WTC11 (cell line): ENCODE measurements at regions not wholly inside any gene's neighbourhood (a gene's known extent, or its start where the extent isn't known, plus 50 kb on each side); places are given as distances from the start of the nearest gene placed in this dataset.
A peak's percentile ranks its signal among the peaks of the same experiment; 100 is the strongest.

Source experiments
- ATAC-seq: fragments of 200-7000 bp; cut with Tn5 transposase; 2 replicates; pipeline ENCODE4 v1.10.0; 2021; ENCODE audit warnings: mild to moderate bottlenecking, moderate library complexity
- CTCF ChIA-PET: fragments of 300-600 bp; sonication (Branson Sonifier 250); formaldehyde crosslinking; loops from one replicate; lab custom pipeline; 2021; ENCODE audit warnings: antibody characterized with exemption; lab: Charles Lee
- POLR2A ChIA-PET: fragments of 350-600 bp; sonication (Branson Sonifier 250); formaldehyde crosslinking; loops from one replicate; lab custom pipeline; 2021; ENCODE audit warnings: antibody characterized with exemption; lab: Charles Lee
- DNase-seq: peaks from one replicate; pipeline ENCODE4 v3.0.0; 2021; ENCODE audit warnings: low spot score
- H3K27ac Mint-ChIP-seq: 2 replicates; pipeline ENCODE4 v1.8.0; 2021; ENCODE audit warnings: mixed read lengths
- H3K27me3 Mint-ChIP-seq: 2 replicates; pipeline ENCODE4 v1.8.0; 2021; ENCODE audit warnings: low read depth, mild to moderate bottlenecking, moderate library complexity, mixed read lengths
- H3K36me3 Mint-ChIP-seq: 2 replicates; pipeline ENCODE4 v1.8.0; 2021; ENCODE audit warnings: mixed read lengths
- H3K4me1 Mint-ChIP-seq: 2 replicates; pipeline ENCODE4 v1.8.0; 2022; ENCODE audit warnings: mixed read lengths
- H3K4me3 Mint-ChIP-seq: 2 replicates; pipeline ENCODE4 v1.8.0; 2021; ENCODE audit warnings: mild to moderate bottlenecking, moderate library complexity, mixed read lengths
- H3K9me3 Mint-ChIP-seq: 2 replicates; pipeline ENCODE4 v1.8.0; 2021; ENCODE audit warnings: mixed read lengths
- ATF1 ChIP-seq: sonication (generic); formaldehyde crosslinking; IDR thresholded peaks from 2 replicates; pipeline ENCODE4 v1.8.1; 2023; ENCODE audit warnings: mild to moderate bottlenecking, moderate library complexity, missing genetic modification reagents
- CREB1 ChIP-seq: sonication (generic); formaldehyde crosslinking; IDR thresholded peaks from 2 replicates; pipeline ENCODE4 v1.8.0; 2023; ENCODE audit warnings: mild to moderate bottlenecking, missing genetic modification reagents
- FOXJ3 ChIP-seq: sonication (generic); formaldehyde crosslinking; IDR thresholded peaks from 2 replicates; pipeline ENCODE4 v1.9.0; 2021; ENCODE audit warnings: missing genetic modification reagents, mild to moderate bottlenecking, borderline replicate concordance
- GABPB1 ChIP-seq: sonication (generic); formaldehyde crosslinking; IDR thresholded peaks from 2 replicates; pipeline ENCODE4 v1.8.1; 2023; ENCODE audit warnings: mild to moderate bottlenecking, missing genetic modification reagents
- JAZF1 ChIP-seq: fragments of 250-450 bp; sonication (Bioruptor Pico); IDR thresholded peaks from 2 replicates; pipeline ENCODE4 v1.9.0; 2021; ENCODE audit warnings: moderate library complexity, mild to moderate bottlenecking, inconsistent platforms
- JUN ChIP-seq: sonication (generic); formaldehyde crosslinking; IDR thresholded peaks from 2 replicates; pipeline ENCODE4 v1.8.0; 2023; ENCODE audit warnings: mild to moderate bottlenecking, missing genetic modification reagents
- NR1H2 ChIP-seq: sonication (generic); formaldehyde crosslinking; IDR thresholded peaks from 2 replicates; pipeline ENCODE4 v1.9.0; 2021; ENCODE audit warnings: mild to moderate bottlenecking, moderate library complexity, missing genetic modification reagents
- NR2C2 ChIP-seq: sonication (generic); formaldehyde crosslinking; IDR thresholded peaks from 2 replicates; pipeline ENCODE4 v1.8.0; 2022; ENCODE audit warnings: mild to moderate bottlenecking, missing genetic modification reagents
- NR3C1 ChIP-seq: sonication (generic); formaldehyde crosslinking; conservative IDR thresholded peaks from 2 replicates; pipeline ENCODE4 v1.8.1; 2023; ENCODE audit warnings: low read depth, mild to moderate bottlenecking, missing genetic modification reagents
- SOX15 ChIP-seq: fragments of 250-450 bp; sonication (Bioruptor Pico); IDR thresholded peaks from 2 replicates; pipeline ENCODE4 v1.9.0; 2021; ENCODE audit warnings: mild to moderate bottlenecking
- ZNF121 ChIP-seq: sonication (generic); formaldehyde crosslinking; IDR thresholded peaks from 2 replicates; pipeline ENCODE4 v1.8.0; 2023; ENCODE audit warnings: missing genetic modification reagents
- ZNF219 ChIP-seq: sonication (generic); formaldehyde crosslinking; IDR thresholded peaks from 2 replicates; pipeline ENCODE4 v1.8.0; 2023; ENCODE audit warnings: missing genetic modification reagents, mild to moderate bottlenecking, borderline replicate concordance
- ZNF423 ChIP-seq: fragments of 250-450 bp; sonication (Bioruptor Pico); IDR thresholded peaks from 2 replicates; pipeline ENCODE4 v2.1.2; 2022; ENCODE audit warnings: mild to moderate bottlenecking, moderate library complexity
- TF ChIP-seq, protein P1 (sequence below): sonication (generic); formaldehyde crosslinking; IDR thresholded peaks from 2 replicates; pipeline ENCODE4 v1.8.1; 2023; ENCODE audit warnings: mild to moderate bottlenecking, missing genetic modification reagents
- TF ChIP-seq, protein P2 (sequence below): sonication (generic); formaldehyde crosslinking; IDR thresholded peaks from 2 replicates; pipeline ENCODE4 v1.8.1; 2022; ENCODE audit warnings: missing genetic modification reagents, borderline replicate concordance
- TF ChIP-seq, protein P3 (sequence below): fragments of 250-450 bp; sonication (Bioruptor Pico); IDR thresholded peaks from 2 replicates; pipeline ENCODE4 v1.9.0; 2021; ENCODE audit warnings: mild to moderate bottlenecking
- TF ChIP-seq, protein P4 (sequence below): sonication (generic); formaldehyde crosslinking; IDR thresholded peaks from 2 replicates; pipeline ENCODE4 v1.8.1; 2022; ENCODE audit warnings: low read depth, missing genetic modification reagents, borderline replicate concordance
- TF ChIP-seq, protein P5 (sequence below): fragments of 250-450 bp; sonication (Bioruptor Pico); IDR thresholded peaks from 2 replicates; pipeline ENCODE4 v1.8.0; 2021; ENCODE audit warnings: mild to moderate bottlenecking
- TF ChIP-seq, protein P6 (sequence below): sonication (generic); formaldehyde crosslinking; conservative IDR thresholded peaks from 2 replicates; pipeline ENCODE4 v1.8.1; 2023; ENCODE audit warnings: mild to moderate bottlenecking, low read depth, missing genetic modification reagents, moderate library complexity
- TF ChIP-seq, protein P7 (sequence below): sonication (generic); formaldehyde crosslinking; IDR thresholded peaks from 2 replicates; pipeline ENCODE4 v1.8.0; 2023; ENCODE audit warnings: missing genetic modification reagents

DNA sequence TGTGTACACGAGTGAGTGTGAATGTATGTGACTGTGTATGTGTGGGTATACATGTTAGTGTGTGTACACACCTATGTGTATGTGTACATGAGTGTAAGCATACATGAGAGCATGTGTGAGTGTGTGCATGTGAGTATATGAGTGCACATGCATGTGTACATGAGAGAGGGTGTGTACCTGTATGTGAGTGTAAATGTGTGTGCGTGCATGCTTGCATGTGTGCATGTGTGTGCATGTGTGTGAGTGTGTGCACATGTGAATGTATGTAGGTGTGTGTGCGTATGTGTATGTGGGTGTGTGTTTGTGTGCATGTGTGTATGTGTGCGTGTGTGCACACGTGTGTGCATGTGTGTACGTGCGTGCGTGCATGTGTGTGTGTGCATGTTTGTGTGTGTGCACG is 183.4 kb downstream of the BMP7 start:
- H3K4me1 Mint-ChIP-seq, result 0 out of 2 replicates have a peak, but pooled peaks cover 3% of the 10 kb centered on the region
- H3K27ac Mint-ChIP-seq, result no peak overlapping the region
- POLR2A ChIA-PET, result no interaction called here
- peaks cover 8% of the 10 kb centered on the region for H3K36me3 Mint-ChIP-seq
- no peak for ATAC-seq
- H3K27me3 Mint-ChIP-seq, result no peaks in the 10 kb centered on the region; the same call in 1 of the 2 replicates
- peaks cover 21% of the 10 kb centered on the region for H3K9me3 Mint-ChIP-seq
- TF ChIP-seq, protein P1, sequence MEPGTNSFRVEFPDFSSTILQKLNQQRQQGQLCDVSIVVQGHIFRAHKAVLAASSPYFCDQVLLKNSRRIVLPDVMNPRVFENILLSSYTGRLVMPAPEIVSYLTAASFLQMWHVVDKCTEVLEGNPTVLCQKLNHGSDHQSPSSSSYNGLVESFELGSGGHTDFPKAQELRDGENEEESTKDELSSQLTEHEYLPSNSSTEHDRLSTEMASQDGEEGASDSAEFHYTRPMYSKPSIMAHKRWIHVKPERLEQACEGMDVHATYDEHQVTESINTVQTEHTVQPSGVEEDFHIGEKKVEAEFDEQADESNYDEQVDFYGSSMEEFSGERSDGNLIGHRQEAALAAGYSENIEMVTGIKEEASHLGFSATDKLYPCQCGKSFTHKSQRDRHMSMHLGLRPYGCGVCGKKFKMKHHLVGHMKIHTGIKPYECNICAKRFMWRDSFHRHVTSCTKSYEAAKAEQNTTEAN (CRISPR knock-in tag), result peak; percentile 67; the same call in 1 of the 2 replicates
- no peak for TF ChIP-seq CREB1
- TF ChIP-seq JUN (CRISPR knock-in tag), result no peak
- TF ChIP-seq, all 79 proteins: peak for 1
- CTCF ChIA-PET, result no interaction called here
- DNase-seq, result no peak
- no peak overlapping the region for H3K4me3 Mint-ChIP-seq

DNA sequence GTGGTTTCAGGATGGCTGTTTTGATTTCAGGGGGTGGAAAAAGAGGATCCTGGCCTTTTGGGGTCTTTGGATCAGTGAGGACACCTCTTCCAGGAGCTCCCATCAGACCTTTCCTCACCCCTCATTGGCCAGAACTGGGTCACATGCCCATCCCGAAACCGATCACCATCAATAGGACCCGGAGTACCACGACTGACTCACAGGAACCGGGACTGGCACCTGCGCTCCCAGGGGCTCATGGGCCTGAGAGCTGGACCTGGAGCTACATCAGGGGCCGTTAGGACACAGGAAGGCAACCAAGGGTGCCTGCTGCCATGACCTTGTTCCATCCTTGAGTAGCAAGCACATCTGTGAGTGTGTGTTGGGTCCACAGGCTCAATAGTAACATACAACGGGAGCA is 180.4 kb downstream of the BMP7 start:
- H3K36me3 Mint-ChIP-seq, result no peaks in the 10 kb centered on the region
- no peak for ATAC-seq
- TF ChIP-seq, protein P2, sequence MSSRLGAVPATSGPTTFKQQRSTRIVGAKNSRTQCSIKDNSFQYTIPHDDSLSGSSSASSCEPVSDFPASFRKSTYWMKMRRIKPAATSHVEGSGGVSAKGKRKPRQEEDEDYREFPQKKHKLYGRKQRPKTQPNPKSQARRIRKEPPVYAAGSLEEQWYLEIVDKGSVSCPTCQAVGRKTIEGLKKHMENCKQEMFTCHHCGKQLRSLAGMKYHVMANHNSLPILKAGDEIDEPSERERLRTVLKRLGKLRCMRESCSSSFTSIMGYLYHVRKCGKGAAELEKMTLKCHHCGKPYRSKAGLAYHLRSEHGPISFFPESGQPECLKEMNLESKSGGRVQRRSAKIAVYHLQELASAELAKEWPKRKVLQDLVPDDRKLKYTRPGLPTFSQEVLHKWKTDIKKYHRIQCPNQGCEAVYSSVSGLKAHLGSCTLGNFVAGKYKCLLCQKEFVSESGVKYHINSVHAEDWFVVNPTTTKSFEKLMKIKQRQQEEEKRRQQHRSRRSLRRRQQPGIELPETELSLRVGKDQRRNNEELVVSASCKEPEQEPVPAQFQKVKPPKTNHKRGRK (CRISPR knock-in tag), result no peak
- TF ChIP-seq ATF1 (CRISPR knock-in tag), result no peak
- TF ChIP-seq ZNF121 (CRISPR knock-in tag), result no peak
- no peak for TF ChIP-seq ZNF219 (CRISPR knock-in tag)
- H3K4me1 Mint-ChIP-seq, result peaks cover 3% of the 10 kb centered on the region; the same call in 1 of the 2 replicates
- H3K4me3 Mint-ChIP-seq, result no peak overlapping the region
- ChIA-PET POLR2A (no interaction called here), CTCF (interaction anchor here (1.6 kb wide), 1 partner anchor 90 kb away, joined by 4 read pairs; no protein-coding TSS in a partner anchor)
- peaks cover 7% of the 10 kb centered on the region for H3K27me3 Mint-ChIP-seq
- peaks cover 4% of the 10 kb centered on the region; the same call in 1 of the 2 replicates for H3K9me3 Mint-ChIP-seq
- H3K27ac Mint-ChIP-seq, result no peak overlapping the region
- DNase-seq, result no peak

DNA sequence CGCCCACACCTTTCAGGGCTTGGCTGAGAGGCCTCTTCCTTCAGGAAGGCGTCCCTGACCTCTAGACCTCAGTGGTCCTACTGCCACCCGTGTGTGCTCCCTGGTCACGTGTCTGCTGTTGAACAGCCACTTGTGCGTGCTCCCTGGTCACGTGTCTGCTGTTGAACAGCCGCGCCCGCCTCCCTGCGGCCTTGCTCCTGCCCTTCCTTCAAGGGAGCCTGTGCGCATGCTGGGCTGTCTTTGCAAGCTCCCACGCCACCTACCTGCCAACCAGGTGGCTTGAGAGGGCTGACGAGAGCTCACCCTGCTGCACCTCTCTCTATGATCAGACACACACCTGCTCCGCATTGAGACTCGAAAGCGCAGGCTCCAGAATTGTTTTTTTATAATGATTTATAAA is 179.3 kb downstream of the BMP7 start:
- H3K4me1 Mint-ChIP-seq, result peaks cover 3% of the 10 kb centered on the region
- ChIA-PET POLR2A (no interaction called here), CTCF (interaction anchor here (1.0 to 2.3 kb wide), 4 partner anchors 26 to 259 kb away, joined by 3 to 10 read pairs (median 6); partner anchors contain the start of gene SPO11)
- peaks cover 4% of the 10 kb centered on the region; the same call in 1 of the 2 replicates for H3K9me3 Mint-ChIP-seq
- H3K27me3 Mint-ChIP-seq, result peaks cover 15% of the 10 kb centered on the region
- ATAC-seq (no peak), DNase-seq (peak; percentile 29)
- no peak overlapping the region for H3K4me3 Mint-ChIP-seq
- H3K27ac Mint-ChIP-seq, result no peak overlapping the region
- no peaks in the 10 kb centered on the region for H3K36me3 Mint-ChIP-seq
- TF ChIP-seq NR1H2 (CRISPR knock-in tag) (no peak), JAZF1 (CRISPR knock-in tag) (no peak), ZNF121 (CRISPR knock-in tag) (no peak), ZNF423 (CRISPR knock-in tag) (no peak), NR2C2 (CRISPR knock-in tag) (no peak), CREB1 (no peak), NR3C1 (CRISPR knock-in tag) (no peak), FOXJ3 (CRISPR knock-in tag) (no peak), SOX15 (no peak), GABPB1 (CRISPR knock-in tag) (no peak)
- TF ChIP-seq, protein P3, sequence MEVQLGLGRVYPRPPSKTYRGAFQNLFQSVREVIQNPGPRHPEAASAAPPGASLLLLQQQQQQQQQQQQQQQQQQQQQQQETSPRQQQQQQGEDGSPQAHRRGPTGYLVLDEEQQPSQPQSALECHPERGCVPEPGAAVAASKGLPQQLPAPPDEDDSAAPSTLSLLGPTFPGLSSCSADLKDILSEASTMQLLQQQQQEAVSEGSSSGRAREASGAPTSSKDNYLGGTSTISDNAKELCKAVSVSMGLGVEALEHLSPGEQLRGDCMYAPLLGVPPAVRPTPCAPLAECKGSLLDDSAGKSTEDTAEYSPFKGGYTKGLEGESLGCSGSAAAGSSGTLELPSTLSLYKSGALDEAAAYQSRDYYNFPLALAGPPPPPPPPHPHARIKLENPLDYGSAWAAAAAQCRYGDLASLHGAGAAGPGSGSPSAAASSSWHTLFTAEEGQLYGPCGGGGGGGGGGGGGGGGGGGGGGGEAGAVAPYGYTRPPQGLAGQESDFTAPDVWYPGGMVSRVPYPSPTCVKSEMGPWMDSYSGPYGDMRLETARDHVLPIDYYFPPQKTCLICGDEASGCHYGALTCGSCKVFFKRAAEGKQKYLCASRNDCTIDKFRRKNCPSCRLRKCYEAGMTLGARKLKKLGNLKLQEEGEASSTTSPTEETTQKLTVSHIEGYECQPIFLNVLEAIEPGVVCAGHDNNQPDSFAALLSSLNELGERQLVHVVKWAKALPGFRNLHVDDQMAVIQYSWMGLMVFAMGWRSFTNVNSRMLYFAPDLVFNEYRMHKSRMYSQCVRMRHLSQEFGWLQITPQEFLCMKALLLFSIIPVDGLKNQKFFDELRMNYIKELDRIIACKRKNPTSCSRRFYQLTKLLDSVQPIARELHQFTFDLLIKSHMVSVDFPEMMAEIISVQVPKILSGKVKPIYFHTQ (CRISPR knock-in tag), result no peak
- TF ChIP-seq, protein P4, sequence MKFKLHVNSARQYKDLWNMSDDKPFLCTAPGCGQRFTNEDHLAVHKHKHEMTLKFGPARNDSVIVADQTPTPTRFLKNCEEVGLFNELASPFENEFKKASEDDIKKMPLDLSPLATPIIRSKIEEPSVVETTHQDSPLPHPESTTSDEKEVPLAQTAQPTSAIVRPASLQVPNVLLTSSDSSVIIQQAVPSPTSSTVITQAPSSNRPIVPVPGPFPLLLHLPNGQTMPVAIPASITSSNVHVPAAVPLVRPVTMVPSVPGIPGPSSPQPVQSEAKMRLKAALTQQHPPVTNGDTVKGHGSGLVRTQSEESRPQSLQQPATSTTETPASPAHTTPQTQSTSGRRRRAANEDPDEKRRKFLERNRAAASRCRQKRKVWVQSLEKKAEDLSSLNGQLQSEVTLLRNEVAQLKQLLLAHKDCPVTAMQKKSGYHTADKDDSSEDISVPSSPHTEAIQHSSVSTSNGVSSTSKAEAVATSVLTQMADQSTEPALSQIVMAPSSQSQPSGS (CRISPR knock-in tag), result no peak
- TF ChIP-seq, protein P5, sequence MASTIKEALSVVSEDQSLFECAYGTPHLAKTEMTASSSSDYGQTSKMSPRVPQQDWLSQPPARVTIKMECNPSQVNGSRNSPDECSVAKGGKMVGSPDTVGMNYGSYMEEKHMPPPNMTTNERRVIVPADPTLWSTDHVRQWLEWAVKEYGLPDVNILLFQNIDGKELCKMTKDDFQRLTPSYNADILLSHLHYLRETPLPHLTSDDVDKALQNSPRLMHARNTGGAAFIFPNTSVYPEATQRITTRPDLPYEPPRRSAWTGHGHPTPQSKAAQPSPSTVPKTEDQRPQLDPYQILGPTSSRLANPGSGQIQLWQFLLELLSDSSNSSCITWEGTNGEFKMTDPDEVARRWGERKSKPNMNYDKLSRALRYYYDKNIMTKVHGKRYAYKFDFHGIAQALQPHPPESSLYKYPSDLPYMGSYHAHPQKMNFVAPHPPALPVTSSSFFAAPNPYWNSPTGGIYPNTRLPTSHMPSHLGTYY (CRISPR knock-in tag), result no peak
- TF ChIP-seq, protein P6, sequence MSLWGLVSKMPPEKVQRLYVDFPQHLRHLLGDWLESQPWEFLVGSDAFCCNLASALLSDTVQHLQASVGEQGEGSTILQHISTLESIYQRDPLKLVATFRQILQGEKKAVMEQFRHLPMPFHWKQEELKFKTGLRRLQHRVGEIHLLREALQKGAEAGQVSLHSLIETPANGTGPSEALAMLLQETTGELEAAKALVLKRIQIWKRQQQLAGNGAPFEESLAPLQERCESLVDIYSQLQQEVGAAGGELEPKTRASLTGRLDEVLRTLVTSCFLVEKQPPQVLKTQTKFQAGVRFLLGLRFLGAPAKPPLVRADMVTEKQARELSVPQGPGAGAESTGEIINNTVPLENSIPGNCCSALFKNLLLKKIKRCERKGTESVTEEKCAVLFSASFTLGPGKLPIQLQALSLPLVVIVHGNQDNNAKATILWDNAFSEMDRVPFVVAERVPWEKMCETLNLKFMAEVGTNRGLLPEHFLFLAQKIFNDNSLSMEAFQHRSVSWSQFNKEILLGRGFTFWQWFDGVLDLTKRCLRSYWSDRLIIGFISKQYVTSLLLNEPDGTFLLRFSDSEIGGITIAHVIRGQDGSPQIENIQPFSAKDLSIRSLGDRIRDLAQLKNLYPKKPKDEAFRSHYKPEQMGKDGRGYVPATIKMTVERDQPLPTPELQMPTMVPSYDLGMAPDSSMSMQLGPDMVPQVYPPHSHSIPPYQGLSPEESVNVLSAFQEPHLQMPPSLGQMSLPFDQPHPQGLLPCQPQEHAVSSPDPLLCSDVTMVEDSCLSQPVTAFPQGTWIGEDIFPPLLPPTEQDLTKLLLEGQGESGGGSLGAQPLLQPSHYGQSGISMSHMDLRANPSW (CRISPR knock-in tag), result no peak
- TF ChIP-seq, protein P7, sequence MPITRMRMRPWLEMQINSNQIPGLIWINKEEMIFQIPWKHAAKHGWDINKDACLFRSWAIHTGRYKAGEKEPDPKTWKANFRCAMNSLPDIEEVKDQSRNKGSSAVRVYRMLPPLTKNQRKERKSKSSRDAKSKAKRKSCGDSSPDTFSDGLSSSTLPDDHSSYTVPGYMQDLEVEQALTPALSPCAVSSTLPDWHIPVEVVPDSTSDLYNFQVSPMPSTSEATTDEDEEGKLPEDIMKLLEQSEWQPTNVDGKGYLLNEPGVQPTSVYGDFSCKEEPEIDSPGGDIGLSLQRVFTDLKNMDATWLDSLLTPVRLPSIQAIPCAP (CRISPR knock-in tag), result no peak
